HCT116 (cell line): ENCODE measurements at regions not wholly inside any gene's neighbourhood (a gene's known extent, or its start where the extent isn't known, plus 50 kb on each side); places are given as distances from the start of the nearest gene placed in this dataset.
"Not testable (repeated sequence)": the region's sequence is repeated elsewhere in the genome, so short reads cannot be mapped to it uniquely, and the experiment has no call there.

ENCODE experiments used
- ATAC-seq: fragments of 200-7000 bp; cut with Tn5 transposase; 2 replicates; pipeline ENCODE4 v1.9.1; 2020; ENCODE audit warnings: mild to moderate bottlenecking, moderate library complexity
- BruUV-seq: library from RNA; stranded (reverse); fragments of 400-500 nt; replicated peaks from 2 replicates; lab custom pipeline; 2021; lab: Mats Ljungman, UMichigan
- CTCF ChIA-PET: fragments of 300-600 bp; sonication (Branson Sonifier 250); formaldehyde crosslinking; loops from one replicate; lab custom pipeline; 2021; ENCODE audit warnings: antibody characterized with exemption; lab: Charles Lee
- POLR2A ChIA-PET: fragments of 300-600, 350-600 bp; sonication (Branson Sonifier 250); formaldehyde crosslinking; loops from one replicate; lab custom pipeline; 2021; ENCODE audit warnings: antibody characterized with exemption; lab: Charles Lee
- RAD21 ChIA-PET, 2 experiments: fragments of 300-600 bp; sonication (Branson Sonifier 250); formaldehyde crosslinking; loops; one replicate each; lab custom pipeline; 2023; ENCODE audit warnings: low total read pairs in 2 of 2; ENCODE audit not compliant: uncharacterized antibody in 2 of 2, unreplicated experiment in 2 of 2, low non-redundant PET in 1 of 2; lab: Charles Lee
- DNase-seq: peaks from one replicate; pipeline ENCODE4 v3.0.0-alpha.2; 2010; ENCODE audit warnings: low read depth, low spot score
- H2AFZ ChIP-seq: fragments of 200-600 bp; shearing (Covaris generic), sonication (generic); 2 replicates; pipeline ENCODE4 v1.6.1; 2017; ENCODE audit warnings: low read depth, mixed run types, mixed read lengths, antibody characterized with exemption, low read length; ENCODE audit not compliant: poor library complexity, severe bottlenecking
- H3K27ac ChIP-seq: 2 replicates; pipeline ENCODE4 v1.5.1; 2012; ENCODE audit warnings: low read depth, low read length
- H3K27me3 ChIP-seq: fragments of 200-600 bp; sonication (generic); 2 replicates; pipeline ENCODE4 v1.6.1; 2016; ENCODE audit warnings: mixed run types, low read length, mixed read lengths; ENCODE audit not compliant: insufficient read depth
- H3K36me3 ChIP-seq, 2 experiments: fragments of 200-500 bp in 1 of 2; fragments of 200-600 bp in 1 of 2; sonication (Bioruptor generic) in 1 of 2; sonication (generic) in 1 of 2; 2 replicates each; pipeline versions ENCODE4 v1.5.1 to v1.6.1; 2014 to 2016; ENCODE audit warnings: low read length in 2 of 2, inconsistent platforms in 1 of 2, mixed read lengths in 1 of 2, mixed run types in 1 of 2; ENCODE audit not compliant: insufficient read depth in 2 of 2, control insufficient read depth in 1 of 2
- H3K4me1 ChIP-seq, 2 experiments: fragments of 200-600 bp in 1 of 2; sonication (generic) in 1 of 2; 2 replicates each; pipeline versions ENCODE4 v1.5.1 to v1.6.1; 2012 to 2017; ENCODE audit warnings: low read length in 2 of 2, inconsistent platforms in 1 of 2, mild to moderate bottlenecking in 1 of 2, mixed read lengths in 1 of 2, mixed run types in 1 of 2, moderate library complexity in 1 of 2; ENCODE audit not compliant: insufficient read depth in 2 of 2, control insufficient read depth in 1 of 2
- H3K4me2 ChIP-seq: fragments of 200-600 bp; sonication (generic); 2 replicates; pipeline ENCODE4 v1.6.1; 2017; ENCODE audit warnings: mixed run types, low read length, mixed read lengths
- H3K4me3 ChIP-seq, 2 experiments: fragments of 200-600 bp in 1 of 2; sonication (generic) in 1 of 2; replicated peaks in 1 of 2; 2 replicates each; pipeline ENCODE4 v1.5.1; 2011 to 2016; ENCODE audit warnings: low read length in 2 of 2, control low read depth in 1 of 2, low read depth in 1 of 2, mild to moderate bottlenecking in 1 of 2, mixed read lengths in 1 of 2, mixed run types in 1 of 2
- H3K79me2 ChIP-seq: fragments of 200-600 bp; sonication (generic); 2 replicates; pipeline ENCODE4 v1.6.1; 2017; ENCODE audit warnings: mild to moderate bottlenecking, mixed run types, low read length, moderate library complexity, mixed read lengths; ENCODE audit not compliant: insufficient read depth
- H3K9ac ChIP-seq: fragments of 200-600 bp; sonication (generic); 2 replicates; pipeline ENCODE4 v1.6.1; 2016; ENCODE audit warnings: low read length, mixed read lengths
- H3K9me2 ChIP-seq: fragments of 200-600 bp; sonication (generic), shearing (Covaris generic); 2 replicates; pipeline ENCODE4 v1.6.1; 2017; ENCODE audit warnings: mixed run types, mild to moderate bottlenecking, moderate library complexity; ENCODE audit not compliant: insufficient read depth
- H3K9me3 ChIP-seq, 2 experiments: fragments of 200-500 bp in 1 of 2; fragments of 200-600 bp in 1 of 2; sonication (Bioruptor generic) in 1 of 2; sonication (generic) in 1 of 2; 2 replicates each; pipeline ENCODE4 v1.6.1; 2014 to 2017; ENCODE audit warnings: low read length in 2 of 2, mixed read lengths in 2 of 2, inconsistent platforms in 1 of 2, low read depth in 1 of 2, mild to moderate bottlenecking in 1 of 2, mixed run types in 1 of 2, moderate library complexity in 1 of 2; ENCODE audit not compliant: control insufficient read depth in 1 of 2, insufficient read depth in 1 of 2
- H4K20me1 ChIP-seq: fragments of 200-600 bp; sonication (generic), shearing (Covaris generic); 2 replicates; pipeline ENCODE4 v1.6.1; 2017; ENCODE audit warnings: mixed run types, mild to moderate bottlenecking, moderate library complexity; ENCODE audit not compliant: insufficient read depth
- ATF3 ChIP-seq: IDR thresholded peaks from 2 replicates; pipeline ENCODE4 v1.6.1; 2012
- CBX3 ChIP-seq: IDR thresholded peaks from 2 replicates; pipeline ENCODE4 v1.6.1; 2012; ENCODE audit warnings: low read depth
- CEBPB ChIP-seq: IDR thresholded peaks from 2 replicates; pipeline ENCODE4 v1.6.1; 2012; ENCODE audit warnings: low read depth
- EGR1 ChIP-seq: IDR thresholded peaks from 2 replicates; pipeline ENCODE4 v1.6.1; 2012; ENCODE audit warnings: low read depth
- EZH2phosphoT487 ChIP-seq: fragments of 200-600 bp; IDR thresholded peaks from 2 replicates; pipeline ENCODE4 v1.6.1; 2018; ENCODE audit warnings: antibody characterized with exemption, borderline replicate concordance
- FOSL1 ChIP-seq: IDR thresholded peaks from 2 replicates; pipeline ENCODE4 v1.6.1; 2012; ENCODE audit warnings: low read depth
- JUND ChIP-seq: IDR thresholded peaks from 2 replicates; pipeline ENCODE4 v1.6.1; 2012
- POLR2A ChIP-seq: IDR thresholded peaks from 2 replicates; pipeline ENCODE4 v1.7.0; 2011; ENCODE audit warnings: borderline replicate concordance; ENCODE audit not compliant: insufficient read depth, insufficient read length; ENCODE audit errors: extremely low read depth
- REST ChIP-seq: IDR thresholded peaks from 2 replicates; pipeline ENCODE4 v1.6.1; 2012; ENCODE audit warnings: low read depth
- SIN3A ChIP-seq: IDR thresholded peaks from 2 replicates; pipeline ENCODE4 v1.6.1; 2012; ENCODE audit warnings: low read depth
- SP1 ChIP-seq: IDR thresholded peaks from 2 replicates; pipeline ENCODE4 v1.6.1; 2012; ENCODE audit warnings: low read depth
- SRF ChIP-seq: IDR thresholded peaks from 2 replicates; pipeline ENCODE4 v1.6.1; 2012; ENCODE audit warnings: low read depth
- YY1 ChIP-seq: IDR thresholded peaks from 2 replicates; pipeline ENCODE4 v1.6.1; 2011; ENCODE audit warnings: low read length, low read depth, moderate library complexity, mild to moderate bottlenecking; ENCODE audit not compliant: insufficient replicate concordance; ENCODE audit errors: extremely low read depth
- intact Hi-C: fragments of 100-400 bp; cut with micrococcal nuclease; formaldehyde crosslinking; loops from 2 replicates; pipeline ENCODE4 v1.10.0; 2022

- H3K4me2 ChIP-seq, ATAC-seq, DNase-seq, H3K4me1 ChIP-seq, CTCF ChIA-PET, H3K79me2 ChIP-seq, H3K9me2 ChIP-seq, H3K4me3 ChIP-seq, H2AFZ ChIP-seq, H3K27me3 ChIP-seq, H3K27ac ChIP-seq, H3K9me3 ChIP-seq, POLR2A ChIA-PET, H3K36me3 ChIP-seq, H4K20me1 ChIP-seq, RAD21 ChIA-PET, H3K9ac ChIP-seq, BruUV-seq: not testable (repeated sequence)
- intact Hi-C loops = loop anchor here (10.0 kb wide), 2 partner anchors 164 to 384 kb away; no protein-coding TSS in a partner anchor
These were observed 79.5 kb upstream of the ABCD2 start for GRCh38 chr12:39699079-39699478.

GRCh38 chr12:39697108-39697507 is 77.5 kb upstream of the ABCD2 start:
- ChIA-PET CTCF (no interaction called here), RAD21 (no interaction called here), POLR2A (no interaction called here)
- no peak for TF ChIP-seq POLR2A
- TF ChIP-seq SIN3A = no peak
- TF ChIP-seq SP1 = no peak
- no peak for TF ChIP-seq REST
- TF ChIP-seq EGR1 = no peak
- TF ChIP-seq SRF = no peak
- TF ChIP-seq JUND = no peak
- no peak for TF ChIP-seq CBX3
- TF ChIP-seq EZH2phosphoT487 = no peak
- no peak for TF ChIP-seq FOSL1
- TF ChIP-seq CEBPB = no peak
- no peak for TF ChIP-seq YY1
- TF ChIP-seq ATF3 = no peak
- Histone ChIP-seq H3K4me2 (no peak overlapping the region), H3K36me3 (no peaks in the 10 kb centered on the region), H3K4me1 (no peaks in the 10 kb centered on the region), H3K9me3 (no peaks in the 10 kb centered on the region), H2AFZ (no peak overlapping the region), H3K9ac (no peak overlapping the region), H3K27me3 (no peaks in the 10 kb centered on the region), H3K9me2 (no peaks in the 10 kb centered on the region), H4K20me1 (no peaks in the 10 kb centered on the region), H3K79me2 (no peaks in the 10 kb centered on the region), H3K4me3 (no peak overlapping the region), H3K27ac (no peak overlapping the region)
- ATAC-seq (no peak), DNase-seq (no peak)
- intact Hi-C loops = loop anchor here (10.0 kb wide), 2 partner anchors 162 to 382 kb away; no protein-coding TSS in a partner anchor
- BruUV-seq = no TSS peak
